ENCODE measurements at regions not wholly inside any gene's neighbourhood (a gene's known extent, or its start where the extent isn't known, plus 50 kb on each side); places are given as distances from the start of the nearest gene placed in this dataset.

GRCh38 chr1:98002288-98002687, 81.5 kb upstream of the DPYD start:
- Histone ChIP-seq H3K27me3 (ENCODE audit: insufficient read depth, poor library complexity, severe bottlenecking) (no peaks in the 10 kb centered on the region), H3K27ac (replicated peaks) (no peak overlapping the region), H3K4me3 (replicated peaks; ENCODE audit: insufficient read depth, low read length) (no peak overlapping the region)
- TF ChIP-seq GABPA (IDR thresholded peaks at IDR 0.05; ENCODE audit: low read depth), result no peak
- no peak for TF ChIP-seq POLR2AphosphoS5 (IDR thresholded peaks at IDR 0.05; ENCODE audit: low read depth)
- no peak for TF ChIP-seq REST (IDR thresholded peaks at IDR 0.05; ENCODE audit: insufficient replicate concordance, low read depth)
- TF ChIP-seq CTCF (IDR thresholded peaks at IDR 0.05; ENCODE audit: insufficient read depth, low read length), result no peak
- no peak for TF ChIP-seq SPI1 (IDR thresholded peaks at IDR 0.05; ENCODE audit: borderline replicate concordance, low read depth)
- DNase-seq (ENCODE audit: low read depth in 1 of 2, low spot score in 1 of 2), result no peak

- no peaks in the 10 kb centered on the region for H3K27me3 ChIP-seq (ENCODE audit: insufficient read depth, poor library complexity, severe bottlenecking)
- H3K4me3 ChIP-seq (replicated peaks; ENCODE audit: insufficient read depth, low read length), result no peak overlapping the region
- no peak for DNase-seq (ENCODE audit: low read depth in 1 of 2, low spot score in 1 of 2)
- no peak for TF ChIP-seq CTCF (IDR thresholded peaks at IDR 0.05; ENCODE audit: insufficient read depth, low read length)
- TF ChIP-seq POLR2AphosphoS5 (IDR thresholded peaks at IDR 0.05; ENCODE audit: low read depth), result no peak
- H3K27ac ChIP-seq (replicated peaks), result no peak overlapping the region
Measured at GRCh38 chr1:98001764-98002163, 80.9 kb upstream of the DPYD start.

GRCh38 chr1:97999320-97999719, 78.5 kb upstream of the DPYD start:
- Histone ChIP-seq H3K27me3 (ENCODE audit: insufficient read depth, poor library complexity, severe bottlenecking) (no peaks in the 10 kb centered on the region), H3K4me3 (replicated peaks; ENCODE audit: insufficient read depth, low read length) (no peak overlapping the region), H3K27ac (replicated peaks) (no peak overlapping the region)
- TF ChIP-seq GABPA (IDR thresholded peaks at IDR 0.05; ENCODE audit: low read depth), result no peak
- no peak for TF ChIP-seq REST (IDR thresholded peaks at IDR 0.05; ENCODE audit: insufficient replicate concordance, low read depth)
- TF ChIP-seq SPI1 (IDR thresholded peaks at IDR 0.05; ENCODE audit: borderline replicate concordance, low read depth), result no peak
- TF ChIP-seq POLR2AphosphoS5 (IDR thresholded peaks at IDR 0.05; ENCODE audit: low read depth), result no peak
- no peak for TF ChIP-seq CTCF (IDR thresholded peaks at IDR 0.05; ENCODE audit: insufficient read depth, low read length)
- no peak for DNase-seq (ENCODE audit: low read depth in 1 of 2, low spot score in 1 of 2)

GRCh38 chr1:97996880-97997279, 76.0 kb upstream of the DPYD start:
- Histone ChIP-seq H3K27me3 (ENCODE audit: insufficient read depth, poor library complexity, severe bottlenecking) (no peaks in the 10 kb centered on the region), H3K4me3 (replicated peaks; ENCODE audit: insufficient read depth, low read length) (no peak overlapping the region), H3K27ac (replicated peaks) (no peak overlapping the region)
- no peak for DNase-seq (ENCODE audit: low read depth in 1 of 2, low spot score in 1 of 2)
- no peak for TF ChIP-seq POLR2AphosphoS5 (IDR thresholded peaks at IDR 0.05; ENCODE audit: low read depth)
- TF ChIP-seq CTCF (IDR thresholded peaks at IDR 0.05; ENCODE audit: insufficient read depth, low read length), result no peak
- no peak for TF ChIP-seq GABPA (IDR thresholded peaks at IDR 0.05; ENCODE audit: low read depth)
- no peak for TF ChIP-seq SPI1 (IDR thresholded peaks at IDR 0.05; ENCODE audit: borderline replicate concordance, low read depth)
- TF ChIP-seq REST (IDR thresholded peaks at IDR 0.05; ENCODE audit: insufficient replicate concordance, low read depth), result no peak
